ENCODE measurements at regions not wholly inside any gene's neighbourhood (a gene's known extent, or its start where the extent isn't known, plus 50 kb on each side); places are given as distances from the start of the nearest gene placed in this dataset.

DNA sequence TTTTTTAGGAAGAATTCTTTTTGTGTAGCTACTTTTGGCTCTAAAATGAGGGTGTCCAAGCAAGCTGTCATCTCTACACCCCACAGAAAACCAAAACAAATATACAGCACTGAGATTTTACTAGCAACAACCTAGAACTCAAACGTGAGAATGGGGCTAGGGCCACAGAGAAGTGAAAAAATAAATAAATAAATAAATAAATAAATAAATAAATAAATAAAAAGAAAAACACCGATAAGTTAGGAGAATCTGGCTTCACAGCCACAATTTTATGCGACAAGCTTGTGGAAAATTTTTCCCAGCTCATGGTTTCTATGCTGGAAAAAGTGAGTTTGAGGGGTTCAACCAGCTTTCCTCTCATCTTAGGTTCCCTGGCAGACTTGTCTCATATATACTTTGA, 324.6 kb upstream of the TACR3 start:
- DNase-seq (ENCODE audit: low read depth in 2 of 2) = no peak

DNA sequence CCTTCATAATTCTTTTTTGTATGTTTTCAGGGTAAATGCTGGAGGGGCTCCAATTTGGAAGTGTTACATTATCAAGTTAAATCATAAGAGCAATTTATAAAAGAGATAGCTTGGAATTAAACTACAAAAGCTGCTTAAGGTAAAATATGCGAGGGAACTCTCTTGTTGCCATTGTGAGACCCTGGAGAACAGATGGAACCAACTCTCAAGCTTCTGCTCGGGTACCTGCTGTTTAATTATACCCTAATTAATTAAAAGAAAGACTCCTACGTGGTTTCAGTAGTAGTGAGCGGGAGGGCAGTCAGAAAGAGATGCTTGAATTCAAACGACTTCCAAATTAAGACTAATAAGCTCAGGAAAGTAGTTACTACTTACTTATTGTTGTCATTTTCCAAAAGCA, 313.1 kb upstream of the TACR3 start:
- H3K9me3 ChIP-seq (ENCODE audit: control insufficient read depth, insufficient read depth, low read depth, low read length) = no peaks in the 10 kb centered on the region
- no peaks in the 10 kb centered on the region for H3K4me1 ChIP-seq (ENCODE audit: control insufficient read depth, extremely low read depth, insufficient read depth, low read length)
- no peak overlapping the region for H3K9ac ChIP-seq (ENCODE audit: insufficient read depth, low read length)
- TF ChIP-seq EZH2 (IDR thresholded peaks at IDR 0.05; ENCODE audit: low read length, missing control alignments) = no peak
- TF ChIP-seq, protein P1, sequence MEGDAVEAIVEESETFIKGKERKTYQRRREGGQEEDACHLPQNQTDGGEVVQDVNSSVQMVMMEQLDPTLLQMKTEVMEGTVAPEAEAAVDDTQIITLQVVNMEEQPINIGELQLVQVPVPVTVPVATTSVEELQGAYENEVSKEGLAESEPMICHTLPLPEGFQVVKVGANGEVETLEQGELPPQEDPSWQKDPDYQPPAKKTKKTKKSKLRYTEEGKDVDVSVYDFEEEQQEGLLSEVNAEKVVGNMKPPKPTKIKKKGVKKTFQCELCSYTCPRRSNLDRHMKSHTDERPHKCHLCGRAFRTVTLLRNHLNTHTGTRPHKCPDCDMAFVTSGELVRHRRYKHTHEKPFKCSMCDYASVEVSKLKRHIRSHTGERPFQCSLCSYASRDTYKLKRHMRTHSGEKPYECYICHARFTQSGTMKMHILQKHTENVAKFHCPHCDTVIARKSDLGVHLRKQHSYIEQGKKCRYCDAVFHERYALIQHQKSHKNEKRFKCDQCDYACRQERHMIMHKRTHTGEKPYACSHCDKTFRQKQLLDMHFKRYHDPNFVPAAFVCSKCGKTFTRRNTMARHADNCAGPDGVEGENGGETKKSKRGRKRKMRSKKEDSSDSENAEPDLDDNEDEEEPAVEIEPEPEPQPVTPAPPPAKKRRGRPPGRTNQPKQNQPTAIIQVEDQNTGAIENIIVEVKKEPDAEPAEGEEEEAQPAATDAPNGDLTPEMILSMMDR (conservative IDR thresholded peaks at IDR 0.05 in 1 of 2, IDR thresholded peaks at IDR 0.05 in 1 of 2; ENCODE audit: low read depth in 1 of 2, low read length in 2 of 2) = no peak
- H3K4me3 ChIP-seq (replicated peaks in 1 of 4; ENCODE audit: control extremely low read depth in 1 of 4, insufficient read depth in 1 of 4, low read depth in 3 of 4, low read length in 4 of 4) = no peak overlapping the region
- H3K27me3 ChIP-seq (ENCODE audit: control insufficient read depth, insufficient read depth, low read length) = no peaks in the 10 kb centered on the region
- no peaks in the 10 kb centered on the region for H3K79me2 ChIP-seq (ENCODE audit: control insufficient read depth, insufficient read depth, low read length)
- no peak overlapping the region for H3K4me2 ChIP-seq (ENCODE audit: extremely low read depth, insufficient read depth, low read length)
- no peak overlapping the region for H2AFZ ChIP-seq (ENCODE audit: low read length)
- H3K36me3 ChIP-seq (ENCODE audit: control insufficient read depth, insufficient read depth, low read length) = no peaks in the 10 kb centered on the region
- H3K27ac ChIP-seq (ENCODE audit: insufficient read depth, low read length) = no peak overlapping the region
- DNase-seq (ENCODE audit: low read depth in 2 of 2) = no peak
- no peaks in the 10 kb centered on the region for H4K20me1 ChIP-seq (ENCODE audit: control insufficient read depth, extremely low read depth, insufficient read depth, low read length)

More for the DNA sequence above, 324.6 kb upstream of the TACR3 start:
- TF ChIP-seq, protein P1 (conservative IDR thresholded peaks at IDR 0.05 in 1 of 2, IDR thresholded peaks at IDR 0.05 in 1 of 2; ENCODE audit: low read depth in 1 of 2, low read length in 2 of 2) = no peak
- no peak for TF ChIP-seq EZH2 (IDR thresholded peaks at IDR 0.05; ENCODE audit: low read length, missing control alignments)
- H2AFZ ChIP-seq (ENCODE audit: low read length) = no peak overlapping the region
- no peaks in the 10 kb centered on the region for H3K79me2 ChIP-seq (ENCODE audit: control insufficient read depth, insufficient read depth, low read length)
- H3K27ac ChIP-seq (ENCODE audit: insufficient read depth, low read length) = no peak overlapping the region
- H3K36me3 ChIP-seq (ENCODE audit: control insufficient read depth, insufficient read depth, low read length) = no peaks in the 10 kb centered on the region
- no peak overlapping the region for H3K4me3 ChIP-seq (replicated peaks in 1 of 4; ENCODE audit: control extremely low read depth in 1 of 4, insufficient read depth in 1 of 4, low read depth in 3 of 4, low read length in 4 of 4)
- no peaks in the 10 kb centered on the region for H3K4me1 ChIP-seq (ENCODE audit: control insufficient read depth, extremely low read depth, insufficient read depth, low read length)
- no peak overlapping the region for H3K9ac ChIP-seq (ENCODE audit: insufficient read depth, low read length)
- no peak overlapping the region for H3K4me2 ChIP-seq (ENCODE audit: extremely low read depth, insufficient read depth, low read length)
- H3K27me3 ChIP-seq (ENCODE audit: control insufficient read depth, insufficient read depth, low read length) = no peaks in the 10 kb centered on the region
- no peaks in the 10 kb centered on the region for H4K20me1 ChIP-seq (ENCODE audit: control insufficient read depth, extremely low read depth, insufficient read depth, low read length)
- no peaks in the 10 kb centered on the region for H3K9me3 ChIP-seq (ENCODE audit: control insufficient read depth, insufficient read depth, low read depth, low read length)

GRCh38 chr4:104025251-104025650, 305.5 kb upstream of the TACR3 start:
- DNase-seq (ENCODE audit: low read depth in 2 of 2) = no peak
- Histone ChIP-seq H3K27ac (ENCODE audit: insufficient read depth, low read length) (no peak overlapping the region), H3K4me3 (replicated peaks in 1 of 4; ENCODE audit: control extremely low read depth in 1 of 4, insufficient read depth in 1 of 4, low read depth in 3 of 4, low read length in 4 of 4) (no peak overlapping the region), H3K36me3 (ENCODE audit: control insufficient read depth, insufficient read depth, low read length) (no peaks in the 10 kb centered on the region), H3K4me1 (ENCODE audit: control insufficient read depth, extremely low read depth, insufficient read depth, low read length) (no peaks in the 10 kb centered on the region), H3K9ac (ENCODE audit: insufficient read depth, low read length) (no peak overlapping the region), H2AFZ (ENCODE audit: low read length) (no peak overlapping the region), H3K9me3 (ENCODE audit: control insufficient read depth, insufficient read depth, low read depth, low read length) (no peaks in the 10 kb centered on the region), H3K4me2 (ENCODE audit: extremely low read depth, insufficient read depth, low read length) (no peak overlapping the region), H3K79me2 (ENCODE audit: control insufficient read depth, insufficient read depth, low read length) (no peaks in the 10 kb centered on the region), H3K27me3 (ENCODE audit: control insufficient read depth, insufficient read depth, low read length) (no peaks in the 10 kb centered on the region), H4K20me1 (ENCODE audit: control insufficient read depth, extremely low read depth, insufficient read depth, low read length) (no peaks in the 10 kb centered on the region)
- TF ChIP-seq, protein P1 (conservative IDR thresholded peaks at IDR 0.05 in 1 of 2, IDR thresholded peaks at IDR 0.05 in 1 of 2; ENCODE audit: low read depth in 1 of 2, low read length in 2 of 2) = no peak
- no peak for TF ChIP-seq EZH2 (IDR thresholded peaks at IDR 0.05; ENCODE audit: low read length, missing control alignments)
